GM12892 (cell line): ENCODE measurements at regions not wholly inside any gene's neighbourhood (a gene's known extent, or its start where the extent isn't known, plus 50 kb on each side); places are given as distances from the start of the nearest gene placed in this dataset.

Experiments used
- DNase-seq: peaks from one replicate; pipeline ENCODE4 v3.0.0; 2011; ENCODE audit not compliant: insufficient read length
- FAIRE-seq: peaks from 2 replicates; lab custom pipeline; 2011; peaks lifted over from hg19 to GRCh38; lab: Jason Lieb, UNC
- POLR2A ChIP-seq: IDR thresholded peaks from 2 replicates; pipeline ENCODE4 v1.6.1; 2011; ENCODE audit warnings: low read depth, low read length, control low read depth
- POLR2AphosphoS5 ChIP-seq: IDR thresholded peaks from 2 replicates; pipeline ENCODE4 v1.6.1; 2011; ENCODE audit warnings: low read depth, low read length, control low read depth
- TAF1 ChIP-seq: IDR thresholded peaks from 2 replicates; pipeline ENCODE4 v1.6.1; 2011; ENCODE audit warnings: low read depth, mild to moderate bottlenecking, control low read depth, low read length, borderline replicate concordance

DNA sequence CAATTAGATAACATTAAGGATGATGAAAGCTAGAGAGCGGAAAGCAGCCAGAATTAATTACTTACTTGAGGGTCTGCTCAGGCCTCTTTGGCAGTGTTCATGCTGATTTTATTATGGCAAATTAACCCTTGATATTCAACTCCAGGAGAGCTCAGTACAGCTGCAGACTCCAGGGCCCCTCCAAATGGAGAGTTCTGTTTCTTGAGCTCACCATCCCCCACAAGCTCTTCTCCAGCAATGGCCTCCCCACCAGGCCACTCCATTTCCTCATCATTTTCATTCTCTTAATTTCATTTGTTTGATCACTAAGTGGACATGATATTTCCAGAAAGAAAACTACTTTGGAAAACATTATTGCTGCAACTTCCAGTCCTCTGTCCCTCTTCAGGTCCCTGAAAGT is 513.3 kb upstream of the NOX3 start:
- no peak for TF ChIP-seq POLR2A
- TF ChIP-seq TAF1: no peak
- no peak for TF ChIP-seq POLR2AphosphoS5
- DNase-seq: no peak
- FAIRE-seq: no peak

- FAIRE-seq: no peak
Measured at GRCh38 chr6:155967322-155967721, 511.7 kb upstream of the NOX3 start.

DNA sequence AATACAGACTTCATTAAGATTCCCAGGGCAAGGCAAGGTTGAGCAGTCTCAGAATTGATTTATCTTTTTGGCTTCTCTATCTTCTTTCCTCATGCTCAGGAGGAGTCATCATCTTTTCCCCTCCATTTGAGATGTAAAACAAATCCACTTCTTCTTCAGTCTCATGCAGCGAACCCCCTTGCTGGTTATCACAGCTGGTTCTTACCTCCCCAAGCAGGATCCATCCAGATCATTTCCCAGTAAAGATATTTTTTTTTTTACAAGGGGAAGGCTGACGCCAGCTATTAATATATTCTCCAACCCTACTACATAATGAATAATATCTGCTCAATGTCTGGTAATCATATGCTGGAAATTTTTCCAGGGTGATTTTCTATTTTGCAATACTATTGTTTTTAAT is 508.9 kb upstream of the NOX3 start:
- TF ChIP-seq POLR2AphosphoS5 (no peak), TAF1 (no peak), POLR2A (no peak)
- DNase-seq (no peak), FAIRE-seq (peak; percentile 30)

More at GRCh38 chr6:155967322-155967721, 511.7 kb upstream of the NOX3 start:
- no peak for DNase-seq
- TF ChIP-seq POLR2A (no peak), TAF1 (no peak), POLR2AphosphoS5 (no peak)

- FAIRE-seq: no peak
- DNase-seq: no peak
- TF ChIP-seq POLR2AphosphoS5 (no peak), POLR2A (no peak), TAF1 (no peak)
Measured at GRCh38 chr6:155962276-155962675, 506.6 kb upstream of the NOX3 start.

DNA sequence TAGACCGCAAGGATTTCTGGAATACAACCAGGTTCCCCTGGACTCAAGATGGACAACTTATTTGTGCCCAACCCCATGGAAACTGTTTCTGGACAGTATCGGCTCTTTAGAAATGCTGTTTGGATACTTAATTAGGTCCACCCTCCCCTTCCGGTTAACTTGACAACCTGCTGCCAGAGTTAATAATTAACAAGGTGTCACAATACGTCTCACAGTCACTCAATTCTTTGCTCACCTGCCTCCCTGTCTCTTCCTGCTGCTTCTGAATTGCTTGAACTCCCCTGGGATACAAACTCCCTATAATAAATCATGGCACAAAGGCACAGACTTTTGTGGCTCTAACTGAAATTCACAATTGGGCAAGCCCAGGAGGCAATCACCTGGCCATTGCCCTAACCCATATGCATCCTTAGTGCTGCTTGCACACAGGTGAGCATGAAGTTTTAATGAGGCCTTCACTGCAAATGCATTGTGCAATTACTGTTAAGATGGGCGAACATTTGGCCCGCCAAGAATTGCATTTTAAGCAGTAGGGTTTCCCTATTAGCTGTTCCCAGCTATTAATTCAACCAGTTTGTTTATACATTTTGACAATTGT is 504.4 kb upstream of the NOX3 start:
- FAIRE-seq: no peak
- no peak for DNase-seq
- TF ChIP-seq POLR2AphosphoS5: no peak

GRCh38 chr6:155958550-155958949 is 502.9 kb upstream of the NOX3 start:
- DNase-seq: no peak
- no peak for TF ChIP-seq POLR2A
- FAIRE-seq: no peak

DNA sequence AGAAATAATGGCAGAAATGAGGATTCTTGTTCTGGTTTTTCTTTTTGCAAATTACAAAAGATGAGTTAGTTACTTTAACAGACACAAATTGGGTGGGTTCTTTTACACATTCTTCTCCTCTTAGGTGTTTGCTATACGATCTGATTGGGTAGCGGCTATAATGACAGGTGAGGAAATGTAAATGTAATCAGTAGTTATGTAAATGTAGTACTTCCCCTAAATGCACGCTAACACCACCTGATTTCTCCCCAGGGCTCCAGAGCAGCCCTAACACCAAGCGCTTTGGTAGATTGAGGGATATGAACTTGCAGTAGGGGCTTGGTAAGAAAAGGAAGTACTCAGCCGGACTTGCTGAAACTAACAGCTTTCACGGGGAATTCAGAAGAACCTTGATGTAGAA is 499.4 kb upstream of the NOX3 start:
- no peak for DNase-seq
- no peak for FAIRE-seq
- no peak for TF ChIP-seq POLR2A
- no peak for TF ChIP-seq TAF1

GRCh38 chr6:155954149-155954548 is 498.5 kb upstream of the NOX3 start:
- FAIRE-seq (no peak), DNase-seq (no peak)
- no peak for TF ChIP-seq POLR2A
- TF ChIP-seq TAF1: no peak
- TF ChIP-seq POLR2AphosphoS5: no peak

DNA sequence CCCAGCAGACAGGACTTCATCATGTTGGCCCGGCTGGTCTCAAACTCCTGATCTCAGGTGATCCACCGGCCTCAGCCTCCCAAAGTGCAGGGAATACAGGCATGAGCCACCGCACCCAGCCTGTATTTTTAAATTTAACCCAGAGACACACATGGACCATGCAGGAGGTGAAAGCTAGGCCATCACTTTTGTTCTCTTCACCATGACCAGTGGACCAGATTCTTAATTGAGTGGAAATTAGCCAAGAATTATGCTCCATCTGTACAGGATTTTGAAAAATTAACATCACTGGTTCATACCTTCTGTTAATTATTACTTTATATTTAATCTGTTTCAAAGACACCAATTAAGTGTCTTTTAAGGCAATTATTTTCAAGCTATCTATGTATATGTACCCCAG is 493.6 kb upstream of the NOX3 start:
- TF ChIP-seq POLR2AphosphoS5 (no peak), POLR2A (no peak), TAF1 (no peak)
- FAIRE-seq: no peak
- no peak for DNase-seq

GRCh38 chr6:155946860-155947259 is 491.2 kb upstream of the NOX3 start:
- no peak for FAIRE-seq
- TF ChIP-seq TAF1 (no peak), POLR2AphosphoS5 (no peak), POLR2A (no peak)
- no peak for DNase-seq

- no peak for FAIRE-seq
- DNase-seq: no peak
- TF ChIP-seq POLR2AphosphoS5 (no peak), POLR2A (no peak), TAF1 (no peak)
Measured at GRCh38 chr6:155943635-155944034, 488.0 kb upstream of the NOX3 start.

- FAIRE-seq (no peak), DNase-seq (no peak)
- TF ChIP-seq TAF1: no peak
- no peak for TF ChIP-seq POLR2AphosphoS5
- TF ChIP-seq POLR2A: no peak
Measured at GRCh38 chr6:155939253-155939652, 483.6 kb upstream of the NOX3 start.

GRCh38 chr6:155936551-155936950 is 480.9 kb upstream of the NOX3 start:
- no peak for FAIRE-seq
- no peak for DNase-seq
- TF ChIP-seq POLR2AphosphoS5 (no peak), TAF1 (no peak), POLR2A (no peak)
